NCI-H1694 treated with DMSO at 0.1 percent for 48 hours (cell line): ENCODE measurements at regions not wholly inside any gene's neighbourhood (a gene's known extent, or its start where the extent isn't known, plus 50 kb on each side); places are given as distances from the start of the nearest gene placed in this dataset.

Experiments
- DNase-seq: peaks from one replicate; lab custom pipeline; 2025; lab: John Stamatoyannopoulos, UW

- DNase-seq, result no peak
Measured at GRCh38 chr16:9469512-9469911, 378.1 kb downstream of the HAPSTR1 start.

GRCh38 chr16:9476744-9477143, 385.3 kb downstream of the HAPSTR1 start:
- no peak for DNase-seq

GRCh38 chr16:9479008-9479407, 387.6 kb downstream of the HAPSTR1 start:
- DNase-seq, result no peak

- no peak for DNase-seq
Measured at GRCh38 chr16:9480503-9480902, 389.1 kb downstream of the HAPSTR1 start.

- no peak for DNase-seq
Measured at GRCh38 chr16:9481747-9482730, 390.6 kb downstream of the HAPSTR1 start.

- no peak for DNase-seq
Measured at GRCh38 chr16:9484426-9484825, 393.0 kb downstream of the HAPSTR1 start.

- no peak for DNase-seq
Measured at GRCh38 chr16:9484881-9485280, 393.4 kb downstream of the HAPSTR1 start.

- DNase-seq, result no peak
Measured at GRCh38 chr16:9489835-9490467, 398.5 kb downstream of the HAPSTR1 start.

- no peak for DNase-seq
Measured at GRCh38 chr16:9495824-9496223, 404.4 kb downstream of the HAPSTR1 start.

GRCh38 chr16:9497750-9498149, 406.3 kb downstream of the HAPSTR1 start:
- no peak for DNase-seq

- peak; percentile 28 for DNase-seq
Measured at GRCh38 chr16:9499941-9500593, 408.6 kb downstream of the HAPSTR1 start.

GRCh38 chr16:9500872-9501271, 409.4 kb downstream of the HAPSTR1 start:
- no peak for DNase-seq

GRCh38 chr16:9503251-9503984, 412.0 kb downstream of the HAPSTR1 start:
- no peak for DNase-seq

GRCh38 chr16:9508328-9508936, 417.0 kb downstream of the HAPSTR1 start:
- no peak for DNase-seq

- DNase-seq, result no peak
Measured at GRCh38 chr16:9509663-9510062, 418.2 kb downstream of the HAPSTR1 start.

GRCh38 chr16:9511389-9511788, 419.9 kb downstream of the HAPSTR1 start:
- no peak for DNase-seq

- DNase-seq, result no peak
Measured at GRCh38 chr16:9516444-9516843, 425.0 kb downstream of the HAPSTR1 start.

- DNase-seq, result no peak
Measured at GRCh38 chr16:9518051-9518450, 426.6 kb downstream of the HAPSTR1 start.

GRCh38 chr16:9518581-9518980, 427.1 kb downstream of the HAPSTR1 start:
- DNase-seq, result no peak

GRCh38 chr16:9521749-9522370, 430.4 kb downstream of the HAPSTR1 start:
- DNase-seq, result no peak

GRCh38 chr16:9522614-9523013, 431.2 kb downstream of the HAPSTR1 start:
- DNase-seq, result no peak
